ENCODE measurements at regions not wholly inside any gene's neighbourhood (a gene's known extent, or its start where the extent isn't known, plus 50 kb on each side); places are given as distances from the start of the nearest gene placed in this dataset.
"Not testable (repeated sequence)": the region's sequence is repeated elsewhere in the genome, so short reads cannot be mapped to it uniquely, and the experiment has no call there.

DNA sequence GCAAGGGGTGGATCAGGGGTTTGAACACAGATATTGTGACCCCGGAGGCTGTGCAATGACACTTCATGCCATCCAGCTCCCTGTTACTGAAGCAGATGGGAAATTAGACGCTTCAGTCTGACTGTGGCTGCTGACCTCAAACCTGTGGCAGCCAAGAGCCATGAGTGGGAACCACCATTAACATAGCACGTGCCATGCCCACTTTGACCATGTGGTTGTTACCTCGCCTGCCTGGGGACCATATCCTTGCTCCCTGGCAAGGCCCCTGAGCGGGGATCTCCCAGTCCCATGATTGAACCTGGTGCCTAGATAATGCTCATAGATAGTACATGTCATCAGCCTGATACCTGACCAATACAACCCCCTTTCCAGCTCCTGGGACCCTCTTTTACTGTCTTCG is 68.9 kb downstream of the CYP26B1 start:
- DNase-seq = no peak

GRCh38 chr2:72077702-72078169 is 69.9 kb downstream of the CYP26B1 start:
- no peak for DNase-seq

DNA sequence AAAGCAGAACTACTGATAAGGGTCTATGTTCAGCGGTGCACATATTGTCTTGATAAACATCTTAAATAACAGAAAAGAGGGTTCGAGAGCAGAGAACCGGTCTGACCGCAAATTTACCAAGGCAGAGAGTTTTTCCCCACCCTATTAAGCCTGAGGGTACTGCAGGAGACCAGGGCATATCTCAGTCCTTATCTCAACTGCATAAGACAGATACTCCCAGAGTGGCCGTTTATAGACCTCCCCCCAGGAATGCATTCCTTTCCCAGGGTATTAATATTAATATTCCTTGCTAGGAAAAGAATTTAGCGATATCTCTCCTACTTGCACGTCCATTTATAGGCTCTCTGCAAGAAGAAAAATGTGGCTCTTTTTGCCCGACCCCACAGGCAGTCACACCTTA is 74.3 kb downstream of the CYP26B1 start:
- DNase-seq = not testable (repeated sequence)

- not testable (repeated sequence) for DNase-seq
Observed at GRCh38 chr2:72064197-72064596, 83.5 kb downstream of the CYP26B1 start.

DNA sequence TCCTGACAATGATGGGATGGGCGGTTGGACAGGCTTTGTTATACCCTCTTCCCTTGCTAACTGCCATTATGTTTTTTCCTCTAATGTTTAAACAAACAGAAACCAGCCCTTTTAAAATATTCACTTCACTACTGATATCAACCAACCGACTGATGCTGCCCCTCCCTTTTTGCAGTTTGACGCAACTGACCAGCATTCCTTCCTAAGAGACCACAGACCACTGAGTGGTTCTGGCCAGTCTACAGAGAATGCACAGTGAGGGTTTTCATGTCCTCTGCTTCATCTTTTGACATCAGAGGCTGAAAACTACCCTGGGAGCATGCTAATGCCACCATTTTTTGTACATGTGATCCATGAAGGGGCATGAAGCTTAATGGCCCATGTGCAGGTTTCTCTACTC is 85.3 kb downstream of the CYP26B1 start:
- no peak for DNase-seq

- no peak for DNase-seq
Observed at GRCh38 chr2:72057308-72057707, 90.4 kb downstream of the CYP26B1 start.

GRCh38 chr2:72051971-72052505 is 95.6 kb downstream of the CYP26B1 start:
- no peak for DNase-seq

GRCh38 chr2:72051204-72051603 is 96.5 kb downstream of the CYP26B1 start:
- DNase-seq = no peak

DNA sequence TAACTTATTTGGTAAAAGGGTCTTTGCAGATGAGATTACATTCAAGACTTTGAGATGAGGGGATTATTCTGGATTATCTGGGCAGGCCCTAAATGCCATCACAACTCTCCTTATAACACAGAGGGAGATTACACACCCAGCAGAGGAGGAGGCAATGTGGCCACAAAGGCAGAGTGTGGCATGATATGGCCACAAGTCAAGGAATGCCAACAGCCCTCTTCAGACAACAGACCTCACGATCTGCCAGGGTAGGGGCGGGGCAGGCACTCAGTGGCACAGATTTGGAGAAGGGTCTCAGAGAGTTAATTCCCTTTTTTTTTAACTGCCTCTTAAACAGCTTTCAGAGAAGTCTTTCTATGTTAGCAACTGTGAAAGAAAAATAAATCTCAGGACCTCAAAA is 96.9 kb downstream of the CYP26B1 start:
- no peak for DNase-seq

GRCh38 chr2:72048881-72049477 is 98.7 kb downstream of the CYP26B1 start:
- no peak for DNase-seq

- no peak for DNase-seq
Observed at GRCh38 chr2:72043985-72044384, 103.7 kb downstream of the CYP26B1 start.

DNA sequence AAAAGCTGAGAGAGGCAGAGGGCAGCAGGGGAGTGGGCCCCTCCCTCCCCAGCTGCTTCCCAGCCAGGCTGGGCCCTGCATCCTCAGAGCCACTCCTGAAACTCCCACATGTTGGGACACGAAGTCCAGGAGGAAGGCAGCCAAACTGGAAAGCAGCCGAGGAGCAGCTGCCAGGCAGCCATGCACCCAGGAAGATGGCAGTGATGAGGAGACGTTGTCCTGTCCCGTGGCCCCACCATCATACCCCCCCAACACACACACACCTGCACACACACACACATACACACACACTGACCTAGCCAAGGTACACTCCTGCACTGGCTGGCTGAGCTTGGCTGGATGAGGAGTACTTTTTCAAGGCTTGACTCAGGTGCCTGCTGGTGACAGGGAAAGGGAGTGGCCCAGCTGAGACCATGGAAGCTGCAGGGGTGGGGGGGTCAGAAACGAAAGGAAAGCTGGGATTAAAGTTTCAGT is 106.0 kb downstream of the CYP26B1 start:
- DNase-seq = no peak

DNA sequence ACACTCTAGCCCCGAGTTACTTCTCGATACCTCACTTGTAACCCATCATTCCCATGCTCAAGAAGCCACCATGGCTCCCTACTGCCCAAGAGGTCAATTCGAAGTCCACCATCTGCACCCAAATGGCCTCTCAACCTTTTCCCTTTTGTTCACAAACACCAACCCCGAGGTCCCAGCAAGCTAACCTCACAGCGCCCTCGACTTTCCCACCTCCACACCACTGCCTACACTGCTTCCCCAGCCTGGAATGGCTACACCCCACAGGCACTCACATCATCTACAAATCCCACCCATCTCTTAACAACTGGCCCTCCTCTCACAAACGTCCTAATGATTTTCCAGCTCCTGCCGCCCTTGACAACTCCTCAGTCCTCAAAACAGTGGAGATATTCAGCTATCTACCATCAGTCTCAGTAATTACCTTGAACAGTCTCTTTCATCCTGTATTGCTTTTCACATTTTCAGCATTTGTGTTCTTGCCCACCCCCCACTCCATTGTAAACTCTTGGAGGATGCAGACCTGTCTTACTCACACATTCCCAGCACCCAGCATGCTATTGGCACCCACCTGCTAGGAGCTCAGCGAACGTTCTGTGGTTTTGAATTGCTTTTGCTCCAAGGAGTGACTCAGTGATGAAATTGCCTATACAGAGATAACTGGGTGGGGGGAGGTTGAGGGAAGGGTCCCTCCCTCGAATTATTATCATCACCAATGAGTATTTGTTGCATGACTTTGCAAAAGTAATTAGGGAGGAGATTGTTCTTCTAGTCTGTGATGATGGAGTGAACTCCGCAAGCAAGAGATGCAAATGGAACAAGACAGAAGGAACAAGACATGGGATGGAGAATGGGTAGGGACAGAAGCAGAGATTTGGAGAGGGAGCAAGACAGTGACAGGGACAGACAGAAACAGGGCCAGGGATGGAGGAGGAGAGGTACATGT is 106.8 kb downstream of the CYP26B1 start:
- DNase-seq = no peak

- no peak for DNase-seq
Observed at GRCh38 chr2:72038524-72038923, 109.1 kb downstream of the CYP26B1 start.

- DNase-seq = no peak
Observed at GRCh38 chr2:72037261-72037666, 110.4 kb downstream of the CYP26B1 start.

- DNase-seq = no peak
Observed at GRCh38 chr2:72036595-72036994, 111.1 kb downstream of the CYP26B1 start.

DNA sequence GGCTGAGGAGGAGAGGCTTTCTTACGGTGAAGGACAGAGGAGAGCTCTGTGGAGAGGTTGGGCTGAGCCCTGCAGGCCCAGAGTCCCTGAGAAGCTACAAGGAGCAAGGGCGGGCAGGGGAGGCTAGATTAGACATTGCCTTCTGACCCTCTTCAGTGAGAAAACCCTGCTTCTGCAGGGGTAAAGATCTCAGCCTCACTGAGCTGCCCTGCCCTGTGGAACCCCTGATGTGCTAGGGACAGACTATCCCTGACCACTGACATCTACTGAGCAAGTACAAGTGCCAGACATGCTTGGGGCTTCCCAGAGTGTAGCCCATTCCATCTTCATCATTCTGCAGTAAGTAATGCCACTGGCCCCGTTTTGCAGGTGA is 111.5 kb downstream of the CYP26B1 start:
- DNase-seq = no peak

GRCh38 chr2:72035518-72036172 is 112.0 kb downstream of the CYP26B1 start:
- no peak for DNase-seq

DNA sequence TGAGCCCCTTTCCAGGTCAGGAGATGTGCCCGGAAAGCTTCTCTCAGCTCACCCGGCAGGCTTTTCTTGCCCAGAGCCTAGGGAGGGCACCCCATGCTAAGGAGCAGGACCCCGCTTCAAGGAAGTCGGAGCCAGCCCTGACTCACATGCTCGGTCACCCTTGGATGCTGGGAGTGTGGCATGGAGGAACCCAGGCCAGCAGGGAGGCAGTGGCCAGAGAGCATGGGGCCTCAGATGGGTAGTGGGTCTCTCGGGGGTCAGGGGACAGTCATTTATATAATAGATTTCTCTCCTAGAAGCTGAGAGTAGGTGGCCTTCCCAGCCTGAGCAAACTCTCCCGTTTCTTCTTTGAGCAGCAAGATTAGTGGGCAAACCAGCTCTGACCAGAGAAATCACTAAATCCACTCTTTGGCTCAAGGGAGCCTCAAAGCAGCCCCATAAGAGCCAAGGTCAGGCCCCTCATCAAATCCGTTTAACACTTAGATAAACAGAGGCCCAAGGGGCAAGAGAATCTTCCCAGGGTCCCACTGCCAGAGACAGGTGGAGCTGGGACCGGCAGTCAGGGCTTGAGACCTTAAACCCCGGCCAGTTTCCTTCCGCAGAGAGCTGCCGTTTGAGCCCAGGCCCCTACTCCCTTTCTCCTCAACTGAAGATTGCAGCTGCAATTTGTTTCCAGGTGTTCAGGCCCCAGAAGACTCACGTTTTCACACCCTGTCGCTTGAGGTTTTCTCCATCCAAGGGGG is 113.1 kb downstream of the CYP26B1 start:
- DNase-seq = no peak

GRCh38 chr2:72033636-72034035 is 114.0 kb downstream of the CYP26B1 start:
- DNase-seq = no peak

DNA sequence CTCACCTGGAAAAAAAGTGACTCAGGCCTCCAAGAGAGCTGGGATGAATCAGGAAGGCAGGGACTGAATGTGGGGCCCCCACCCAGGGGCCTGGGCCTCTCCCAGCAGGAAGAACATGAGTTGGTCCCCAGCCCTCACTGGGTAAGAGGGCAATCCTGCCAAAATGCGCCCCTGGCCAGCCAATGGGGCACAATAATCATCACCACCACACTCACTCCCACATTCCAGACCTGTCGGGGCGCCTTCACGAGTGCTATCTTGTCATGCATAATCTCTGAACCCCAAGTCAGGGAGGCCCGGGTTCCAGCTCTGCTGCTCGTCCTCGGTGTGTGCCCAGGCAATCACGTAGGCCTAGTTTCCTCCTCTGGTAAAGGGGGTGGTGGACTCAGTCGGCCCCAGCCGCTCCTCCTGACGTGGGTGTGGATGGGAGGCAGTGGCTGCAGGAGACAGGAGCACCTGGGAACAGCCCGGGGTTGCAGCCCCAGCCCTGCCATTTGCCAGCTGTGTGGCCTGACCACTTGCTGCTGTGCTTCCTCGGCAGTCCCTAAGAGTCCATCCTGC is 115.1 kb downstream of the CYP26B1 start:
- no peak for DNase-seq
